H1 (cell line): ENCODE measurements at regions not wholly inside any gene's neighbourhood (a gene's known extent, or its start where the extent isn't known, plus 50 kb on each side); places are given as distances from the start of the nearest gene placed in this dataset.

Experiments used
- BRCA1 ChIP-seq: IDR thresholded peaks from 2 replicates; pipeline ENCODE4 v1.6.1; 2012; ENCODE audit warnings: low read depth, low read length, improper control_type of control experiment
- CEBPB ChIP-seq: IDR thresholded peaks from 2 replicates; pipeline ENCODE4 v1.6.1; 2012; ENCODE audit warnings: low read depth, low read length
- JUND ChIP-seq: IDR thresholded peaks from 2 replicates; pipeline ENCODE4 v1.6.1; 2011; ENCODE audit warnings: mild to moderate bottlenecking, improper control_type of control experiment, low read length
- RAD21 ChIP-seq, 2 experiments: IDR thresholded peaks in 1 of 2; conservative IDR thresholded peaks in 1 of 2; 2 replicates each; pipeline ENCODE4 v1.6.1; 2011; ENCODE audit warnings: low read depth in 2 of 2, low read length in 2 of 2, improper control_type of control experiment in 1 of 2, inconsistent platforms in 1 of 2, mild to moderate bottlenecking in 1 of 2, moderate library complexity in 1 of 2
- RFX5 ChIP-seq: IDR thresholded peaks from 2 replicates; pipeline ENCODE4 v1.6.1; 2011; ENCODE audit warnings: low read depth, low read length, improper control_type of control experiment, borderline replicate concordance
- SIX5 ChIP-seq: IDR thresholded peaks from 2 replicates; pipeline ENCODE4 v1.6.1; 2011; ENCODE audit warnings: mild to moderate bottlenecking, low read depth, low read length
- SP1 ChIP-seq: IDR thresholded peaks from 2 replicates; pipeline ENCODE4 v1.6.1; 2011; ENCODE audit warnings: low read depth, low read length
- TF ChIP-seq, protein P1 (sequence below): fragments of 300-600 bp; sonication (generic); IDR thresholded peaks from 2 replicates; pipeline ENCODE4 v1.7.1; 2012; ENCODE audit warnings: low read length, moderate library complexity, mild to moderate bottlenecking, inconsistent platforms; ENCODE audit not compliant: insufficient replicate concordance

DNA sequence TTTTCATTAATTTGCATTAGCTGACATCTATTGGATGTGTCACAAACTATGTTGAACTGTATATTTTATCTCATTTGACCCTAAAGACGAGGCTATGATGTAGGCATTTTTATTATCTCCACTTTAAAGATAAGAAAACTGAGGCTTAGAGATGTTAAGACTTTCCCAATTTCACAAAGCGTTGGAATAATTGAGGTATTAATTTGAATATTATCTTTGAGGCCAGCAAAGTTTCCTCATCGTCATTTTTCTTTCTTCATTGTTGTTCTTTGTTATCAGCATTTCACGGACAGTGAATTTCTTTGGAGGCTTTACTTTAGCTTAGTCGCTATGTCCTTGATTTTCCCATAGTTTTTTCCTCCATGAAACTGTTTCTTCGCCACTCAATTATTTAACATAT, 227.5 kb upstream of the MYOCD start (continued):
- TF ChIP-seq, protein P1, sequence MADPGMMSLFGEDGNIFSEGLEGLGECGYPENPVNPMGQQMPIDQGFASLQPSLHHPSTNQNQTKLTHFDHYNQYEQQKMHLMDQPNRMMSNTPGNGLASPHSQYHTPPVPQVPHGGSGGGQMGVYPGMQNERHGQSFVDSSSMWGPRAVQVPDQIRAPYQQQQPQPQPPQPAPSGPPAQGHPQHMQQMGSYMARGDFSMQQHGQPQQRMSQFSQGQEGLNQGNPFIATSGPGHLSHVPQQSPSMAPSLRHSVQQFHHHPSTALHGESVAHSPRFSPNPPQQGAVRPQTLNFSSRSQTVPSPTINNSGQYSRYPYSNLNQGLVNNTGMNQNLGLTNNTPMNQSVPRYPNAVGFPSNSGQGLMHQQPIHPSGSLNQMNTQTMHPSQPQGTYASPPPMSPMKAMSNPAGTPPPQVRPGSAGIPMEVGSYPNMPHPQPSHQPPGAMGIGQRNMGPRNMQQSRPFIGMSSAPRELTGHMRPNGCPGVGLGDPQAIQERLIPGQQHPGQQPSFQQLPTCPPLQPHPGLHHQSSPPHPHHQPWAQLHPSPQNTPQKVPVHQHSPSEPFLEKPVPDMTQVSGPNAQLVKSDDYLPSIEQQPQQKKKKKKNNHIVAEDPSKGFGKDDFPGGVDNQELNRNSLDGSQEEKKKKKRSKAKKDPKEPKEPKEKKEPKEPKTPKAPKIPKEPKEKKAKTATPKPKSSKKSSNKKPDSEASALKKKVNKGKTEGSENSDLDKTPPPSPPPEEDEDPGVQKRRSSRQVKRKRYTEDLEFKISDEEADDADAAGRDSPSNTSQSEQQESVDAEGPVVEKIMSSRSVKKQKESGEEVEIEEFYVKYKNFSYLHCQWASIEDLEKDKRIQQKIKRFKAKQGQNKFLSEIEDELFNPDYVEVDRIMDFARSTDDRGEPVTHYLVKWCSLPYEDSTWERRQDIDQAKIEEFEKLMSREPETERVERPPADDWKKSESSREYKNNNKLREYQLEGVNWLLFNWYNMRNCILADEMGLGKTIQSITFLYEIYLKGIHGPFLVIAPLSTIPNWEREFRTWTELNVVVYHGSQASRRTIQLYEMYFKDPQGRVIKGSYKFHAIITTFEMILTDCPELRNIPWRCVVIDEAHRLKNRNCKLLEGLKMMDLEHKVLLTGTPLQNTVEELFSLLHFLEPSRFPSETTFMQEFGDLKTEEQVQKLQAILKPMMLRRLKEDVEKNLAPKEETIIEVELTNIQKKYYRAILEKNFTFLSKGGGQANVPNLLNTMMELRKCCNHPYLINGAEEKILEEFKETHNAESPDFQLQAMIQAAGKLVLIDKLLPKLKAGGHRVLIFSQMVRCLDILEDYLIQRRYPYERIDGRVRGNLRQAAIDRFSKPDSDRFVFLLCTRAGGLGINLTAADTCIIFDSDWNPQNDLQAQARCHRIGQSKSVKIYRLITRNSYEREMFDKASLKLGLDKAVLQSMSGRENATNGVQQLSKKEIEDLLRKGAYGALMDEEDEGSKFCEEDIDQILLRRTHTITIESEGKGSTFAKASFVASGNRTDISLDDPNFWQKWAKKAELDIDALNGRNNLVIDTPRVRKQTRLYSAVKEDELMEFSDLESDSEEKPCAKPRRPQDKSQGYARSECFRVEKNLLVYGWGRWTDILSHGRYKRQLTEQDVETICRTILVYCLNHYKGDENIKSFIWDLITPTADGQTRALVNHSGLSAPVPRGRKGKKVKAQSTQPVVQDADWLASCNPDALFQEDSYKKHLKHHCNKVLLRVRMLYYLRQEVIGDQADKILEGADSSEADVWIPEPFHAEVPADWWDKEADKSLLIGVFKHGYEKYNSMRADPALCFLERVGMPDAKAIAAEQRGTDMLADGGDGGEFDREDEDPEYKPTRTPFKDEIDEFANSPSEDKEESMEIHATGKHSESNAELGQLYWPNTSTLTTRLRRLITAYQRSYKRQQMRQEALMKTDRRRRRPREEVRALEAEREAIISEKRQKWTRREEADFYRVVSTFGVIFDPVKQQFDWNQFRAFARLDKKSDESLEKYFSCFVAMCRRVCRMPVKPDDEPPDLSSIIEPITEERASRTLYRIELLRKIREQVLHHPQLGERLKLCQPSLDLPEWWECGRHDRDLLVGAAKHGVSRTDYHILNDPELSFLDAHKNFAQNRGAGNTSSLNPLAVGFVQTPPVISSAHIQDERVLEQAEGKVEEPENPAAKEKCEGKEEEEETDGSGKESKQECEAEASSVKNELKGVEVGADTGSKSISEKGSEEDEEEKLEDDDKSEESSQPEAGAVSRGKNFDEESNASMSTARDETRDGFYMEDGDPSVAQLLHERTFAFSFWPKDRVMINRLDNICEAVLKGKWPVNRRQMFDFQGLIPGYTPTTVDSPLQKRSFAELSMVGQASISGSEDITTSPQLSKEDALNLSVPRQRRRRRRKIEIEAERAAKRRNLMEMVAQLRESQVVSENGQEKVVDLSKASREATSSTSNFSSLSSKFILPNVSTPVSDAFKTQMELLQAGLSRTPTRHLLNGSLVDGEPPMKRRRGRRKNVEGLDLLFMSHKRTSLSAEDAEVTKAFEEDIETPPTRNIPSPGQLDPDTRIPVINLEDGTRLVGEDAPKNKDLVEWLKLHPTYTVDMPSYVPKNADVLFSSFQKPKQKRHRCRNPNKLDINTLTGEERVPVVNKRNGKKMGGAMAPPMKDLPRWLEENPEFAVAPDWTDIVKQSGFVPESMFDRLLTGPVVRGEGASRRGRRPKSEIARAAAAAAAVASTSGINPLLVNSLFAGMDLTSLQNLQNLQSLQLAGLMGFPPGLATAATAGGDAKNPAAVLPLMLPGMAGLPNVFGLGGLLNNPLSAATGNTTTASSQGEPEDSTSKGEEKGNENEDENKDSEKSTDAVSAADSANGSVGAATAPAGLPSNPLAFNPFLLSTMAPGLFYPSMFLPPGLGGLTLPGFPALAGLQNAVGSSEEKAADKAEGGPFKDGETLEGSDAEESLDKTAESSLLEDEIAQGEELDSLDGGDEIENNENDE, result no peak
- TF ChIP-seq BRCA1 (no peak), RAD21 (IDR thresholded peaks at IDR 0.05 in 1 of 2, conservative IDR thresholded peaks at IDR 0.05 in 1 of 2; ENCODE audit: low read depth in 2 of 2, low read length in 2 of 2) (no peak), SP1 (no peak), JUND (no peak), CEBPB (no peak), RFX5 (no peak), SIX5 (no peak)
